ENCODE measurements at regions not wholly inside any gene's neighbourhood (a gene's known extent, or its start where the extent isn't known, plus 50 kb on each side); places are given as distances from the start of the nearest gene placed in this dataset.

- no peak for DNase-seq
Measured at GRCh38 chr6:23305325-23305943, 736.1 kb downstream of the HDGFL1 start.

- no peak for DNase-seq
Measured at GRCh38 chr6:23306251-23306950, 737.0 kb downstream of the HDGFL1 start.

DNA sequence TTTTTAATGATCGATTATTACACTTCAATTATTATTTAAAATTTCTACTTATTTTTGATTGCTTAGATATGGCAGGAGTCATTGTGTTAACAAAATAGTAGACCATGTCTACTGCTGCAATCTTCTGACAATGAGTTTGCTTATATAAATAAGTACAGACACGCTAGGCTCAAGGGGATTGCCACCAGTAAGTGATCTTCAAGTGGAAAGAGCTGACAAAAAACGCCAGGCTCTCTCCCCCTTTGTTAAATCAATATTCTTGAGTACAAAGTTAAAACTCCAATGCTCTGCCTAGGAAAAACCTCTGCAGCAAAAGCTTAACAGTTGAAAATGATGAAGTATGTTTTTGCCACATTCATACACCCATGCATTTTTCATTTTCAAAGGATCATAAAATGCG lies 738.1 kb downstream of the HDGFL1 start:
- DNase-seq: no peak

DNA sequence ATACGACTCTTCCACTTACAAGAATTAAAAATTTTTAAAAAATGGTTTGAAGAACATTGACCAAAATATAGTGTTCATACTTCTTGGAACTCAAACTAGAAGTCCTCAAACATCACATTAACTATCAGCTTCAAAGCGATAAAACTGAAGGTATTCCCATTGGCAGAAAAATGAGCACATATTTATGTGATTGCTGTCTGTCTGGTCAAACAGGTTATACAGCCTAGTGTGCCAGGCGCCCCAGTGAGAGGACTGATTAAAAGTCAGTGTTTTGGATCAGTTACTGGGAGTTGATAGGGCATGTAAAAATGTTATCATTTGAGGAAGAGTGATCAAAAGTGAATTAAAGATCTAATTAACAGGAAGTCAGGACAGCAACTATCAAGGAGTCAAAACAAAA lies 738.8 kb downstream of the HDGFL1 start:
- no peak for DNase-seq

GRCh38 chr6:23311211-23311610 lies 741.8 kb downstream of the HDGFL1 start:
- DNase-seq: no peak

DNA sequence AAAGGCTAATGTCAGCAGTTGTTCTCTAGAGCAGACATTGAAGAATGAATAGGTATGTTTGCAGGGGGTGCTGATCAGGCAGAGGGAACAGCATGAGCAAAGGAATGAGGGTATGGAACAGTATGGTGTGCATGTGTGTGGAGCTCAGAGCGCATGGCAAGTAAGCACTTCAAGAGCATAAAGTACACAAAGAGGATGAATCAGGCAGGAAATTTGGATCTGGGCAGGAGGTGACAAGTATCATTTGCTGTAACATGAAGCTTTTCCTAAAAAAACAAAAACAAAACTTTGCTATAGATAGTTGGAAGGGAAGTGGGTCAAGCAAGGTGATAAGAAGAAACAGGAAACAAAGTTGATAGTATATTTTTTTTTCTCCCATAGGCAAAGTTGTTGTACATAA lies 746.8 kb downstream of the HDGFL1 start:
- DNase-seq: no peak

- no peak for DNase-seq
Measured at GRCh38 chr6:23316931-23317330, 747.6 kb downstream of the HDGFL1 start.

DNA sequence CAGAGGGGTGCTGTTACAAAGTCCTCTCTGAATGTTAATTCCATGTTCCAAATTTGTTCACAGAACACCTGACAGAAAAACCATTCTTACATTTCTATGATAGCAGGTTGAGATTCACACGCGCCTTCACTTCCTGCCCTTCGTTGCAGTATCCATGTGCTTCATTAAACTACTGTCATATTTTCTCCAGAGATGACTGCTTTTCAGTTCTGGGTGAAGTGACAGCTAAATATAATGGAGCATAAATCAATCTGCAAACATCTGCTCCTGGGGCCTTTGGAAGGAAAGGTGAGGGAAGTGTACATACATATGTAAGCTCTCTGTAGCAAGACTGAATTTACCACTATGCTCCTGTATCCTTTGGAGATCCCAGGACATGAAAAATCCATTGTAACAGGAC lies 750.2 kb downstream of the HDGFL1 start:
- DNase-seq: no peak

DNA sequence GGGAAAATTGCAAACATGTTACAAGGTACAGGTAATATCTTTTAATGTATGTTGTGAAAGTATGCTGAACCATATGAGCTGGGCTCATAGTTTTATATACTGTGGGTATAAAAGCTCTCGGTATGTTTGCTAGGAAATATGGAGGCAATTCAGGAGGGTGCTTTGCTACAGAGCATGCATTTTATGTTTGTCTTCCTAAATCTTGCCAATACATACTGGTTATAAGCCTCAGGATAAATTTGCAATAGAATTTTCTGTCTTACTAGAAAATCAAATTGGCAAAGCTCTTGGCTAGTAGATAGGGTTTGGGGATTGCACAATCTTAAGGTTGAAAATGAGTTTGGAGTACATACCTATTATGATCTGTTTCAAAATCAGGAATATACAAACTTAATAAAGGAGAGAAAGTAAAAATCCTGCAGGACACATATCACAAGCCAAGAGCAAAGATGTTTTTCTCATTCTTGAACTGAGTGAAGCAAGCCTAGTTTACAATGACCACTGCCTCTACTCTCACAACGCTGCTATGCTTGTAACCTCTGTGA lies 751.2 kb downstream of the HDGFL1 start:
- peak in 1 of 3 donors; percentile 53 for DNase-seq

GRCh38 chr6:23323897-23324296 lies 754.5 kb downstream of the HDGFL1 start:
- DNase-seq: peak in 1 of 3 donors; percentile 52

DNA sequence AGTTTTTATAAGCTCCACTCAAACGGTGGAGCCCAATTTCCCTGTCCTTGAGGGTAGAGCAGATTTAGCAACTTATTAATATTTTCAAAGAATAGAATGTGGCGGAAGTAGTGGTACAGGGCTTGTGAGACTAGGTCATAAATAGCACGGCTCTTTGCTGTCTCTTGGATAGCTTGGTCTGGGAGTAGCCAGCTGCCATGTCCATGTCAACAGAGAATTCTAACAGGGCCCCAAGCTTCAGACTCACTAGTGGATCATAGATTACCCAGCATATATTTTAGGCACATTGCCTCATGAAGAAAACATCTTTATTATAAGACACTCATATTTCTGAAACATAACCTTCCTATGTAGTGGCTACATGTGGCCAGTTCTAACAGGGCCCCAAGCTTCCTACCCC lies 755.7 kb downstream of the HDGFL1 start:
- peak in 1 of 3 donors; percentile 22 for DNase-seq

DNA sequence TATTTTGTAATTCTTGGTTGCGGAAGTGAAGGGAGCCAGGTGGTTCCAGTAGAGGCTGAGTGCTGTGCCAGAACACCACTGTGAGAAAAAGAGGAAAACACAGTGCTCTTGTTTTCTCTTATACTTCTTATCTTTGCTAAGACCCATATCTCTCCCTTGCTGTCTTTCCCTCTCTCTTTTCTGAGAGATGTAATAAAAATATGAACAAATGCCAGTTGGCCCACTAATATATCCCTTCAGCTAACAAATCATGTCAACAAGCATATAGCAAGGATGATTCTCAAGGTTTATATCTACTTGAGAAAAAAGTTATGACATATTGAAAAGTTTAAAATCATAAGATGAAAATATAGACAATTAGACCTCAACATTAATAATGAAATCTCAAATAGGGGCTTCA lies 758.3 kb downstream of the HDGFL1 start:
- peak in 1 of 3 donors; percentile 61 for DNase-seq

DNA sequence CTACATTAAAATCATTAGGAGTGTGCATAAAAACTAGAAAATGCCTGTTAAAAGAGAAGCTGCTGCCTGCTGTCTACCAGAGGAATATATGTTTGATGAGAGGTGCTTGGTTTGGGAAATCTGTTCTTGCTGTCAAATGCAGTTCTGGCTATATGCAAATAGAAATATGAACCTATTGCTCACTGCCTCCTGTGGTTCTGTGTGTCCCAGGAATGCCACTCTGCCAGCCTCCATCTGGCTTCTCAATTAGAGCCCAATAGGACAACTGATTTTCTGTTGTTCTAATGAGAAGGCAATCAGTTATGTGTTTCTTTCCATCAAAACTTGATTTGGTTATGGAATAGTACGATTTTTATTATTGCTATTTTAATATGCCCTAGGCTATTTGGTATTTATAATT lies 759.7 kb downstream of the HDGFL1 start:
- no peak for DNase-seq

- no peak for DNase-seq
Measured at GRCh38 chr6:23330632-23331031, 761.3 kb downstream of the HDGFL1 start.

DNA sequence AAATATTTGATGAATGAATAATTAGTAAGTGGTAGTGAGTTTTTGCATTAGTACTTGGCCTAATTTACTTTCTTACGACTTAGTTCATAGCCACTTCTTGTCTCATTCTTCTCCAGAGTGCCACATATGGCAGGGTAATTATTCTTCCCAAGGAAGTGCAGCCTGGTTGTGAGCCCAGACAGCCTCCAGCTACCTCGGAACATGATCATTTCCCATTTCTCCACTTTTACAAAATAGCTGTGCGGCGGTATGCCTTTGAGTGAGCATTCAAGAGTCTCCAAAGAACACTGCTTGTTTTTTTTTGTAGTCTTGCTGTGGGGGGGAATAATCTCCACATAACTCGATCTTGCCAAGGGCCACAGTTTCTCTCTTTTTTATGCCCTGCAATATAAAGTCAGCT lies 765.0 kb downstream of the HDGFL1 start:
- DNase-seq: peak in 1 of 3 donors; percentile 29

DNA sequence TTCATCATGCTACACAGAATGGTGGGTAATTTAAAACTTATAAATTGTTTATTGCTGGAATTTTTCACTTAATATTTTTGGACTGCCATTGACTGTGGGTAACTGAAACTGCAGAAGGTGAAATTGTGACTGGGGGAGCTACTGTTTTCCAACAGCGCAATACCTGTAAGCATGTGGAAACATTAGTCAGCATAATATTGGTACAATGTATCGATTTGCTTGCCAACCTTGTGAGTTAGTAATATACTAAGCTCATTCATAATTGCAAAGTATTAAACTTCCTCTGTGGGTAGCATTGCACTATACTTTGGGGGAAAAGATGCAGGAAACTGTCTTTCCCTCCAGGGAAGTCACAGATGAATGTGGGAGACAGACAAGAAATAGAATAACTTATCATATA lies 766.5 kb downstream of the HDGFL1 start:
- no peak for DNase-seq

DNA sequence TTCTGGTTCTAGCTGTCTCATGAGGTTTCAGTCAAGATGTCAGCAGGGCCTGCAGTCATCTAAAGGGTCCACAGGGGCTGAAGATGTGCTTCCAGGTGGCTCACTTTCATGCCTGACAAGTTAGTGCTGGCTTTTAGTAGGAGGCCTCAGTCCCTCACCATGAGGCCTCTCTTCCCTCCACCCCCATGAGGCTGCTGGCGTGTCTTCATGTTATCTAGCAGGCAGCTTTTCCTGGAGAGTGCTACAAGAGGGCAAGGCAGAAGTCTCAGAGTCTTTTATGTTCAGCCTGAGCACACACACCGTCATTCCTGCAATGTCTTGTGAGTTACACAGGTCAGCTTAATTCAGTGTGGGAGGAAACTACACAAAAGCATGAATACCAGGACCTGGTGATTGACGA lies 769.9 kb downstream of the HDGFL1 start:
- no peak for DNase-seq

- peak in 2 of 3 donors; percentile 55 to 72 for DNase-seq
Measured at GRCh38 chr6:23340271-23340670, 770.9 kb downstream of the HDGFL1 start.

DNA sequence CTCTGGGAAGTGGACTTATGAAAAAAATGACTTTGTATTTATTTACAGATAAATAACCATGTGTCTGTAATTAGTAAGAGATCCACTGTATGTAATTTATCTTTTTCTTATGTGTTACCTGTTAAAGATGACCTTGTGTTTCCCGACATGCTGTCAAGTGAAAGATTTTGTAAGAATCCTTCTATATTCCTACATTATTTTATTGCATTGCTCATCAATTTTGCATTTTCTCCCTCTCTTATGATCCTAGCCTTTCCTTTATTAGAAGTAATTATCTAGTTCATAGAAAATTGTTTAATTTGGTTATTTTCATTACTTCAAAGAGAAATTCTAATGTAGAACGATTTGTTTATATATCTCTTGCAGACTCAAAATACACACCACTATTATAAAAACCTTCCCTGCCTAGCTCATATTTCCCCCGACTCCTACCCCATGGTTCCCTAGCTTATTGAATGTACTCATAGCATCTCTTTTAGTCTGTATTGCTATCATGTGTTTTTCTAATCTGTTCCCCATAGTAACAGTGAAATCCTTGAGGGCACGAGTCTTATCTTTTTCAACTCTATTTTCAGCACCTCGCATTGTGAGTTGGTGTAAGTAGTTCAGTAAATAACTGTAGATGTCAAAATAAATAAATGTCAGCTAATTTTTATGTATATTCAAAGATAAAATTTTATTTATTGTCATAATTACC lies 774.4 kb downstream of the HDGFL1 start:
- no peak for DNase-seq

DNA sequence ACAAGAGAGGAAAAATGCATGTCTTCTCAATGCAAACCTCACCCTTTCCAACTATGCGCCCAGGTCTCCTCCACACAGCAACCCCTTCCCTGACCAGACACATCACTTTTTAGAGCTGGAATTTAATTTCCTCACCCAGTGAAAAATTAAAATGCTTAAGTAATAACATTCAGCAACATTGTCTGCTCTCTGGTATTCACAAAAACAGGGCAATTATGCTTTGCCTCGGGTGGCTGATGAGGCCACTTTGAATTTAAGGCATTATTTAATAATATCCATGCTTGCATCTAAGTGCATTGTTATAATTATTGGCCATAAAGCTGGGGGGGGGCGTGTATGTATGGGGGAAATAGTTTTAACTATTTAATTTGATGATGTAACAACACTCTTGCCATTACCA lies 777.8 kb upstream of the NRSN1 start:
- no peak for DNase-seq

GRCh38 chr6:23349521-23350147 lies 776.4 kb upstream of the NRSN1 start:
- DNase-seq: peak in 1 of 3 donors; percentile 64

DNA sequence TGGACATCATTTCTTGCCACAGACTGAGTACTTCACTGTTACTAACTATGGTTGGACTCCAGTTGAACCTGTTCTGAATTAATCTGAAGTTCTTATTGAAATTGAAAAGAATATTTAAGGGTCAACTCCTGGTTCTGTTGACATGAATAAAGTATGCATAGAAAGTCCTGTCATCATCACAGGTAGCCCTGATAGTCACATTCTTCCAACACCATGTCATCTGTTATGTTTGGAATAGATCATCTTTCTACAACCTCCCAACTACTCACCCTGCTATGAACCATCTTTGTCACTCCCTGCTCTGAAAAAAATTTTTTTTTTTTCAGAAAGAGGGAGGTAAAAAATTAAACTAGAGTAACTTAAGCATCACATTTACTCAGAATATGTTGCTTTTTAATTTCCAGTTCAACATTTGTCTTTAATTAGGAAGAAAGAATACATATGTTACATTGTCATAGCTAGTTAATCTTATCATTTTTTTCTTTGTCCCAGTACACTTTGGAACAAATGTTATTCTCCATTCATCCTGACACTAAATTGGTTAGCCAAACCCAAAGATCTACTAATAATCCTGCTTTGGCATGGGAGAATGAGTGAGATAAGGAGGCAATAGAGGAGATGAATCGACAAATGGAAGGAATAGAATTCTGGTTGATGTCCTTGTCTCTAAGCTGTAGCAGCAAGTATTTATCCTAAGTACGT lies 775.1 kb upstream of the NRSN1 start:
- no peak for DNase-seq
